Suppressor macrophage treated with lipopolysaccharide for 4 hours (primary cell): ENCODE measurements at regions not wholly inside any gene's neighbourhood (a gene's known extent, or its start where the extent isn't known, plus 50 kb on each side); places are given as distances from the start of the nearest gene placed in this dataset.

Experiments
- DNase-seq: peaks from one replicate; pipeline ENCODE4 v3.0.0-alpha.2; 2020

GRCh38 chr13:47025791-47026447 is 129.1 kb upstream of the HTR2A start:
- DNase-seq = peak; percentile 33

- DNase-seq = no peak
These were observed 123.1 kb upstream of the HTR2A start for GRCh38 chr13:47019977-47020376.

GRCh38 chr13:47017476-47017875 is 120.6 kb upstream of the HTR2A start:
- no peak for DNase-seq

- no peak for DNase-seq
These were observed 111.5 kb upstream of the HTR2A start for GRCh38 chr13:47008318-47008717.

GRCh38 chr13:47005756-47006414 is 109.0 kb upstream of the HTR2A start:
- DNase-seq = no peak

GRCh38 chr13:47004540-47004939 is 107.7 kb upstream of the HTR2A start:
- no peak for DNase-seq

GRCh38 chr13:47004027-47004426 is 107.2 kb upstream of the HTR2A start:
- no peak for DNase-seq

GRCh38 chr13:47000165-47000564 is 103.3 kb upstream of the HTR2A start:
- DNase-seq = no peak

- no peak for DNase-seq
These were observed 99.6 kb upstream of the HTR2A start for GRCh38 chr13:46996316-46997030.

- DNase-seq = peak; percentile 37
These were observed 99.0 kb upstream of the HTR2A start for GRCh38 chr13:46995874-46996273.

GRCh38 chr13:46994492-46994891 is 97.6 kb upstream of the HTR2A start:
- DNase-seq = no peak

GRCh38 chr13:46992383-46992952 is 95.6 kb upstream of the HTR2A start:
- DNase-seq = no peak

- peak; percentile 19 for DNase-seq
These were observed 87.0 kb upstream of the HTR2A start for GRCh38 chr13:46983881-46984280.

- peak; percentile 15 for DNase-seq
These were observed 86.2 kb upstream of the HTR2A start for GRCh38 chr13:46982856-46983582.

- no peak for DNase-seq
These were observed 78.3 kb upstream of the HTR2A start for GRCh38 chr13:46975173-46975572.

GRCh38 chr13:46968450-46968849 is 71.6 kb upstream of the HTR2A start:
- no peak for DNase-seq

- peak; percentile 58 for DNase-seq
These were observed 68.1 kb upstream of the HTR2A start for GRCh38 chr13:46964789-46965527.

- DNase-seq = peak; percentile 15
These were observed 67.1 kb upstream of the HTR2A start for GRCh38 chr13:46963904-46964303.

GRCh38 chr13:46962281-46962941 is 65.6 kb upstream of the HTR2A start:
- DNase-seq = peak; percentile 34

- peak; percentile 92 for DNase-seq
These were observed 64.9 kb upstream of the HTR2A start for GRCh38 chr13:46961719-46962118.

GRCh38 chr13:46953941-46954340 is 57.1 kb upstream of the HTR2A start:
- DNase-seq = peak; percentile 47

GRCh38 chr13:46953331-46953730 is 56.5 kb upstream of the HTR2A start:
- DNase-seq = peak; percentile 22
